ENCODE measurements at regions not wholly inside any gene's neighbourhood (a gene's known extent, or its start where the extent isn't known, plus 50 kb on each side); places are given as distances from the start of the nearest gene placed in this dataset.

- TF ChIP-seq, protein P1, sequence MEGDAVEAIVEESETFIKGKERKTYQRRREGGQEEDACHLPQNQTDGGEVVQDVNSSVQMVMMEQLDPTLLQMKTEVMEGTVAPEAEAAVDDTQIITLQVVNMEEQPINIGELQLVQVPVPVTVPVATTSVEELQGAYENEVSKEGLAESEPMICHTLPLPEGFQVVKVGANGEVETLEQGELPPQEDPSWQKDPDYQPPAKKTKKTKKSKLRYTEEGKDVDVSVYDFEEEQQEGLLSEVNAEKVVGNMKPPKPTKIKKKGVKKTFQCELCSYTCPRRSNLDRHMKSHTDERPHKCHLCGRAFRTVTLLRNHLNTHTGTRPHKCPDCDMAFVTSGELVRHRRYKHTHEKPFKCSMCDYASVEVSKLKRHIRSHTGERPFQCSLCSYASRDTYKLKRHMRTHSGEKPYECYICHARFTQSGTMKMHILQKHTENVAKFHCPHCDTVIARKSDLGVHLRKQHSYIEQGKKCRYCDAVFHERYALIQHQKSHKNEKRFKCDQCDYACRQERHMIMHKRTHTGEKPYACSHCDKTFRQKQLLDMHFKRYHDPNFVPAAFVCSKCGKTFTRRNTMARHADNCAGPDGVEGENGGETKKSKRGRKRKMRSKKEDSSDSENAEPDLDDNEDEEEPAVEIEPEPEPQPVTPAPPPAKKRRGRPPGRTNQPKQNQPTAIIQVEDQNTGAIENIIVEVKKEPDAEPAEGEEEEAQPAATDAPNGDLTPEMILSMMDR (IDR thresholded peaks at IDR 0.05) = no peak
- TF ChIP-seq POLR2A (IDR thresholded peaks at IDR 0.05) (no peak), POLR2AphosphoS5 (IDR thresholded peaks at IDR 0.05) (no peak)
Measured at GRCh38 chr9:105072476-105072875, 144.5 kb upstream of the ABCA1 start.
